IPS DF 6.9 (cell line): ENCODE measurements at regions not wholly inside any gene's neighbourhood (a gene's known extent, or its start where the extent isn't known, plus 50 kb on each side); places are given as distances from the start of the nearest gene placed in this dataset.

Experiments
- DNase-seq: peaks from one replicate; pipeline ENCODE4 v3.0.0-alpha.2; 2013; ENCODE audit warnings: low read depth, low spot score
- H3K27ac ChIP-seq: one replicate; pipeline ENCODE4 v1.5.1; 2013; ENCODE audit warnings: low read length, control low read depth
- H3K27me3 ChIP-seq: 2 replicates; pipeline ENCODE4 v1.6.1; 2013; ENCODE audit warnings: mild to moderate bottlenecking, low read length; ENCODE audit not compliant: control insufficient read depth, insufficient read depth
- H3K36me3 ChIP-seq: 2 replicates; pipeline ENCODE4 v1.6.1; 2013; ENCODE audit warnings: low read length; ENCODE audit not compliant: control insufficient read depth, insufficient read depth
- H3K4me1 ChIP-seq: 2 replicates; pipeline ENCODE4 v1.6.1; 2013; ENCODE audit warnings: low read length; ENCODE audit not compliant: control insufficient read depth, insufficient read depth
- H3K4me3 ChIP-seq: 2 replicates; pipeline ENCODE4 v1.5.1; 2013; ENCODE audit warnings: mild to moderate bottlenecking, low read length
- H3K9me3 ChIP-seq: 2 replicates; pipeline ENCODE4 v1.6.1; 2013; ENCODE audit warnings: low read length, inconsistent platforms; ENCODE audit not compliant: control insufficient read depth, insufficient read depth
- WGBS: extraction: QIAGEN DNeasy Blood & Tissue Kit; methylation state at CpG from one replicate; pipeline ENCODE4 v1.1.7; 2013; ENCODE audit warnings: mixed read lengths, missing lambda C conversion rate; ENCODE audit not compliant: insufficient read length, insufficient coverage; 5-methylcytosine and 5-hydroxymethylcytosine counted together

GRCh38 chr2:64704161-64704560 lies 50.4 kb upstream of the SERTAD2 start:
- H3K4me1 ChIP-seq: no peaks in the 10 kb centered on the region
- H3K27ac ChIP-seq: no peak overlapping the region
- DNase-seq: no peak
- no peaks in the 10 kb centered on the region for H3K27me3 ChIP-seq
- H3K4me3 ChIP-seq: no peak overlapping the region
- H3K36me3 ChIP-seq: no peaks in the 10 kb centered on the region
- no CpG with 5 or more reads among the region's 4 CpGs for WGBS
- H3K9me3 ChIP-seq: no peaks in the 10 kb centered on the region

DNA sequence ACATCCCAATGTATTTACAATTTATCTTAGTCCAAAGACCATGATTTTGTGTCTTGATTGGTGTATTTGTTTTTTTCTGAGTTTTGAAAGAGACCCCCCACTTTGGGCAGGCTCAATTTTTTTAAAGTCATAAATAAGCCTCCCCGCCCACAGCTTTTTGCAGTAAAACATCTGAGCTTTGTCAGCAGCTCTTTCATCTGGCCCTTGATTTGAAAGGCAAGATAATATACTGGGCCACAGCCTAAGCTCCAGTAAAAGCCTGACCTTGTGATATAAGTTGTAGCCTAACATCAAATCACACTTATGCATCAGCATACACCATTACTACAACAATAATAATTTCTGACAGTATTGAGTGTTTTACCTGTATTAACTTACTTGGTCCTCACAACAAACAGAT lies 51.3 kb upstream of the SERTAD2 start:
- DNase-seq: no peak
- Histone ChIP-seq H3K4me3 (no peak overlapping the region), H3K9me3 (no peaks in the 10 kb centered on the region), H3K27ac (no peak overlapping the region), H3K36me3 (no peaks in the 10 kb centered on the region), H3K27me3 (no peaks in the 10 kb centered on the region), H3K4me1 (no peaks in the 10 kb centered on the region)
- WGBS: no CpG with 5 or more reads among the region's 1 CpG

DNA sequence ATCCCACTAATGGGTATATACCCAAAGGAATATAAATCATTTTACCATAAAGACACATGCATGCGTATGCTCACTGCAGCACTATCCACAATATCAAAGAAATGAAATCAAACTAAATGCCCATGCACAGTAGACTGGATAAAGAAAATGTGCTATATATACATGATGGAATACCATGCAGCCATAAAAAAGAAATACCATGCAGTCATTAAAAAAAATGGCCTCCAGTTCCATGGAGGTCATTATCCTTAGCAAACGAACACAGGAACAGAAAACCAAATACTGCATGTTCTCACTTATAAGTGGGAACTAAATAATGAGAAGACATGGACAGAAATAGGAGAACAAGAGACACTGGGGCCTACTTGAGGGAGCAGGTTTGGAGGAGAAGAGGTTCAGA lies 53.6 kb upstream of the SERTAD2 start:
- DNase-seq: no peak
- Histone ChIP-seq H3K27ac (no peak overlapping the region), H3K4me1 (peaks cover 2% of the 10 kb centered on the region; the same call in 1 of the 2 replicates), H3K36me3 (no peaks in the 10 kb centered on the region), H3K27me3 (no peaks in the 10 kb centered on the region), H3K9me3 (no peaks in the 10 kb centered on the region), H3K4me3 (no peak overlapping the region)
- WGBS: no CpG with 5 or more reads among the region's 2 CpGs

GRCh38 chr2:64708829-64709228 lies 55.1 kb upstream of the SERTAD2 start:
- WGBS: no CpG with 5 or more reads among the region's 3 CpGs
- H3K36me3 ChIP-seq: no peaks in the 10 kb centered on the region
- H3K4me3 ChIP-seq: no peak overlapping the region

DNA sequence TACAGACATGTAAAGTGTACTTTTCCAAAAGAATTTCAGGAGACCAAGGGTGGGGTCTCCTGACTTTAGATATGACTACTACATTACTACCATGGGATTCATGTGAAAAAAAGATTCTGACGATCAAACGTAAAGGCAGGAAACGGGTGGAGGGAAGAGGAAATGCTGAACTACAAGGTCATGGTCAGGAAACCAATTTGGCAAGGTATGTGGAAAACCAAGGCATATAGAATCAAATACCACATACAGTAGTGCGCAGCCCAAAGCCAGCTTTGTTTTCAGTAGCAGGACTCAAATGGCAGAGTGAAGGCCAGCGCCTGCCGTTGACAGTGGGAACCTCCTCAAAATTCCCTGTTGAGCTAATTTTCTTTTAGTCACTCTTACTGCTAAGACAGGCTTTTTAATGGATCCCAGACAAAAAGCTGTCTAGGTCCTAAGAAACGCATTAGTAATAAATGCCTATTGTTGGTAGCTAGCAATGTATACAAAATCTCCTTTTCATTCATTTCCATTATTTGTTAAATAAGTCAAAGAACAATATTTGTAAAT lies 57.6 kb upstream of the SERTAD2 start:
- Histone ChIP-seq H3K27ac (no peak overlapping the region), H3K36me3 (no peaks in the 10 kb centered on the region), H3K9me3 (no peaks in the 10 kb centered on the region), H3K27me3 (no peaks in the 10 kb centered on the region), H3K4me1 (peaks cover 2% of the 10 kb centered on the region; the same call in 1 of the 2 replicates), H3K4me3 (no peak overlapping the region)
- WGBS: no CpG with 5 or more reads among the region's 7 CpGs
- no peak for DNase-seq

More at GRCh38 chr2:64708829-64709228, 55.1 kb upstream of the SERTAD2 start:
- H3K9me3 ChIP-seq: no peaks in the 10 kb centered on the region
- H3K27ac ChIP-seq: no peak overlapping the region
- H3K27me3 ChIP-seq: no peaks in the 10 kb centered on the region
- DNase-seq: no peak
- peaks cover 2% of the 10 kb centered on the region; the same call in 1 of the 2 replicates for H3K4me1 ChIP-seq

- H3K4me1 ChIP-seq: peaks cover 2% of the 10 kb centered on the region; the same call in 1 of the 2 replicates
Measured at GRCh38 chr2:64713686-64714085, 60.0 kb upstream of the SERTAD2 start.

GRCh38 chr2:64716569-64716968 lies 62.9 kb upstream of the SERTAD2 start:
- WGBS: no CpG with 5 or more reads among the region's 7 CpGs
- H3K9me3 ChIP-seq: no peaks in the 10 kb centered on the region
- no peak overlapping the region for H3K27ac ChIP-seq

More at GRCh38 chr2:64713686-64714085, 60.0 kb upstream of the SERTAD2 start:
- no CpG with 5 or more reads among the region's 2 CpGs for WGBS
- Histone ChIP-seq H3K27ac (no peak overlapping the region), H3K27me3 (no peaks in the 10 kb centered on the region), H3K36me3 (no peaks in the 10 kb centered on the region), H3K4me3 (no peak overlapping the region), H3K9me3 (no peaks in the 10 kb centered on the region)
- DNase-seq: no peak

GRCh38 chr2:64718250-64718885 lies 64.7 kb upstream of the SERTAD2 start:
- Histone ChIP-seq H3K27ac (no peak overlapping the region), H3K27me3 (no peaks in the 10 kb centered on the region), H3K4me1 (no peaks in the 10 kb centered on the region), H3K36me3 (no peaks in the 10 kb centered on the region), H3K4me3 (no peak overlapping the region), H3K9me3 (no peaks in the 10 kb centered on the region)
- WGBS: no CpG with 5 or more reads among the region's 4 CpGs
- no peak for DNase-seq

More at GRCh38 chr2:64716569-64716968, 62.9 kb upstream of the SERTAD2 start:
- no peak for DNase-seq
- no peaks in the 10 kb centered on the region for H3K27me3 ChIP-seq
- no peaks in the 10 kb centered on the region for H3K4me1 ChIP-seq
- no peak overlapping the region for H3K4me3 ChIP-seq
- no peaks in the 10 kb centered on the region for H3K36me3 ChIP-seq

- DNase-seq: no peak
- Histone ChIP-seq H3K27me3 (no peaks in the 10 kb centered on the region), H3K4me1 (no peaks in the 10 kb centered on the region), H3K4me3 (no peak overlapping the region), H3K36me3 (no peaks in the 10 kb centered on the region), H3K9me3 (no peaks in the 10 kb centered on the region), H3K27ac (no peak overlapping the region)
- WGBS: no CpG with 5 or more reads among the region's 5 CpGs
Measured at GRCh38 chr2:64720535-64721319, 67.0 kb upstream of the SERTAD2 start.

DNA sequence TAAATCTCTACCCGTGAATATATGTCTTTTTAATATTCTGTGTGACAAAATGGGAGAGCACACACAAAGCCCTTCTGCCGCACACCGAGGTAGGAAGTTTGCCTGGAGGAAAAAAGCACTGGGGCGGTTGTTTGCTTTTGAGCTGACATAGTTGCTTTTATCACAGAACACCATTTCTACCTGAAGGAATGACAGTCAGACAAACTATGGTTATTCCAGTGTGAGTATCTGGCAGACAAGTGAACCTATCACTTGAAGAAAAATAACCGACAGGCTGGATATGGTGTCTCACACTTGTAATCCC lies 67.6 kb upstream of the SERTAD2 start:
- Histone ChIP-seq H3K36me3 (no peaks in the 10 kb centered on the region), H3K27me3 (no peaks in the 10 kb centered on the region), H3K4me3 (no peak overlapping the region), H3K27ac (no peak overlapping the region), H3K9me3 (no peaks in the 10 kb centered on the region), H3K4me1 (no peaks in the 10 kb centered on the region; the same call in 1 of the 2 replicates)
- WGBS: no CpG with 5 or more reads among the region's 5 CpGs
- DNase-seq: no peak
